ENCODE measurements at regions not wholly inside any gene's neighbourhood (a gene's known extent, or its start where the extent isn't known, plus 50 kb on each side); places are given as distances from the start of the nearest gene placed in this dataset.
A peak's percentile ranks its signal among the peaks of the same experiment; 100 is the strongest.

DNA sequence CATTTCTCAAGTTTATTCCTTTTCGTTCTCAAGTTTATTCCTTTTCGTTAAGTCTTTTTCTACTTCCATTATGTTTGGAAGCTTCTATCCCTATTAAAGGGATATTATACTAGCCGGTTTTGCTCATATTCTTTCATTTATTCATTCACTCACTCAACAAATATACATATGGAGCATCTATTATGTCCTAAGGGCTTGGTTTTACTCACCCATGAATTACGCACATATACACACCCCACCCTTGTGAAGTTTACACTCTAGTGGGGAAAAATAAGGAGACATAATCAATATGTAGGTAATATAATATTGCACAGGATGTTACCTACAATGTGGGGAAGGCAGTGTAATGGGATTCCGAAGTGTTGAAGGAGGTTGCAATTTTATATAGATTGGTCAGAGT lies 90.5 kb downstream of the ACTL7B start:
- DNase-seq (ENCODE audit: low spot score): no peak
- TF ChIP-seq, protein P1, sequence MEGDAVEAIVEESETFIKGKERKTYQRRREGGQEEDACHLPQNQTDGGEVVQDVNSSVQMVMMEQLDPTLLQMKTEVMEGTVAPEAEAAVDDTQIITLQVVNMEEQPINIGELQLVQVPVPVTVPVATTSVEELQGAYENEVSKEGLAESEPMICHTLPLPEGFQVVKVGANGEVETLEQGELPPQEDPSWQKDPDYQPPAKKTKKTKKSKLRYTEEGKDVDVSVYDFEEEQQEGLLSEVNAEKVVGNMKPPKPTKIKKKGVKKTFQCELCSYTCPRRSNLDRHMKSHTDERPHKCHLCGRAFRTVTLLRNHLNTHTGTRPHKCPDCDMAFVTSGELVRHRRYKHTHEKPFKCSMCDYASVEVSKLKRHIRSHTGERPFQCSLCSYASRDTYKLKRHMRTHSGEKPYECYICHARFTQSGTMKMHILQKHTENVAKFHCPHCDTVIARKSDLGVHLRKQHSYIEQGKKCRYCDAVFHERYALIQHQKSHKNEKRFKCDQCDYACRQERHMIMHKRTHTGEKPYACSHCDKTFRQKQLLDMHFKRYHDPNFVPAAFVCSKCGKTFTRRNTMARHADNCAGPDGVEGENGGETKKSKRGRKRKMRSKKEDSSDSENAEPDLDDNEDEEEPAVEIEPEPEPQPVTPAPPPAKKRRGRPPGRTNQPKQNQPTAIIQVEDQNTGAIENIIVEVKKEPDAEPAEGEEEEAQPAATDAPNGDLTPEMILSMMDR (IDR thresholded peaks at IDR 0.05; ENCODE audit: extremely low read depth, missing control alignments): no peak

DNA sequence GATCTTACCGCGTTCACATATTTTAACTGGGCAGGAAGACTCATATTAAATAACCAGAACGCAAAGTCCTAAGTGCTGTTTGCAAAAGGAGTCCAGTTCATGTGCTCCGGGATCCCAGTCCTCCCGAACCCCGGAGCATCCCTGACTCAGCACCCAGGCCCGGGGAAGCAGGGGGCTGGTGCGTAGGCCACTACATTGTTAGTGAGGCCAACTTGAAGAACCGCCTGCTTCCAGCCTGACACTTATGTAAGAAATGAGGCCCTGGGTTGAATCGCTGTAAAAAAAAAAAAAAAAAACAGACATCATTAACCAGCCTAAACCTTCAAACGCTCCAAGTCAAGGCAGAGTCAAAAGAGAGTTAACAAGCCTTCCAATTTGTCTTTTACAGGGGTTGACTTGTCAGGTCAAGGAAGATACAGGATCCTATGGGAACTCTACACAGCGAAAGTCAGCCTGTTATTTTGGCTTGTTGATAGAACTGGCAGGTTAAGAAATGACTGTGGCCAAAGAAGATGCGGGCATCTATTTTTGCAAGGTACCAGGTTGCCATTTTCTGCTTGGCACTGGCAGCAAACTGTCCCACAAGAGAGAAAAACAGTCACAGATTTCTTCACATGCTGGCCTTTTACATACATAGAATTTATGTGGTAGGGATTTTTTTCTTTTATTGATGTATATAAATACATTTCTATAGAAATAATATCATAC lies 93.3 kb downstream of the ACTL7B start:
- TF ChIP-seq, protein P1 (IDR thresholded peaks at IDR 0.05; ENCODE audit: extremely low read depth, missing control alignments): no peak
- DNase-seq (ENCODE audit: low spot score): no peak

GRCh38 chr9:108761655-108762347 lies 94.0 kb downstream of the ACTL7B start:
- peak; percentile 64 for DNase-seq (ENCODE audit: low spot score)
- TF ChIP-seq, protein P1 (IDR thresholded peaks at IDR 0.05; ENCODE audit: extremely low read depth, missing control alignments): peak; percentile 45

DNA sequence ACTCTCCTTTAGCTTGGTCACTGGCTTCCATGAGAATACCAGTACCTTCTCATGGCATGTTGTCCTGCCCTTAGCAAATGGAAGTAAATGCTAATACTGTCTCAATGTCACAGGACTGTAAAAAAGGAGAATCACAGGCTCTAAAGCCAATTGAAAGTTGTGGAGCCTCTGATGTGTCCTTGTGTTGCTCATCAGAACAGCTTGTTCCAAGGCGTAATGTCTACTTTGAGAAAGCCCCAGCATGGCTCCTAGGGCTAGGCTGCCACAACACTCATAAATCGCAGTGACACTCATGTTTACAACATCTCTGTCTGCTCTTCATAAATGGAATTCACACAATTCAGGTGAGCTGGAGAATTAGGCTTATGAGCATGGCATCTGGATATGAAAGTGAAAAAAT lies 94.9 kb downstream of the ACTL7B start:
- TF ChIP-seq, protein P1 (IDR thresholded peaks at IDR 0.05; ENCODE audit: extremely low read depth, missing control alignments): no peak
- DNase-seq (ENCODE audit: low spot score): no peak

DNA sequence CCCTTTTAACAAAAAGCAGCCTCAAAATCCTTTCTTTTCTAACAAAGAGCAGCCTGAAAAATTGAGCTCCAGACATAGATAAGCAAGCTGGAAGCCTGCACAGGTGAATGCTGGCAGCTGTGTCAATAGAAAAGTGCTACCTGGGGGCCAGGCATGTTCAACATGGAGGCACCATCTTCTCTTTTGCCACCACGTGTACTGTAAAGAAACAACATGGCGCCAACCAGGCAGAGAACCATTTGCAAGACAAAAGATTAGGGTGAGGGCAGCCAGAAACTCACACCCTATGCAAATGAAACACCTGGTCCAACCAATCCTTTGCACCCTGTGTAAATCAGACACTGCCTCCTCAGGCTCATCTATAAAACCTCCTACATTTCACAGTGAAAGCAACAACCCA lies 96.0 kb downstream of the ACTL7B start:
- TF ChIP-seq, protein P1 (IDR thresholded peaks at IDR 0.05; ENCODE audit: extremely low read depth, missing control alignments): no peak
- no peak for DNase-seq (ENCODE audit: low spot score)

- no peak for DNase-seq (ENCODE audit: low spot score)
- TF ChIP-seq, protein P1 (IDR thresholded peaks at IDR 0.05; ENCODE audit: extremely low read depth, missing control alignments): no peak
Observed at GRCh38 chr9:108759399-108759798, 96.4 kb downstream of the ACTL7B start.

GRCh38 chr9:108756746-108757490 lies 98.9 kb downstream of the ACTL7B start:
- TF ChIP-seq, protein P1 (IDR thresholded peaks at IDR 0.05; ENCODE audit: extremely low read depth, missing control alignments): no peak
- no peak for DNase-seq (ENCODE audit: low spot score)
